Adrenal gland (tissue), 9 donors: ENCODE measurements at regions not wholly inside any gene's neighbourhood (a gene's known extent, or its start where the extent isn't known, plus 50 kb on each side); places are given as distances from the start of the nearest gene placed in this dataset.

Source experiments
- DNase-seq, 7 donors: peaks; one replicate each; pipeline ENCODE4 v3.0.0-alpha.2; 2019 to 2020
- H3K27ac ChIP-seq, 5 donors: fragments of 200-600 bp; sonication (generic) in 4 of 5; 1 replicate in 3 of 5; 2 replicates in 2 of 5; pipeline versions ENCODE4 v1.5.1 to v1.8.0; 2016 to 2020; ENCODE audit warnings: mild to moderate bottlenecking in 1 of 5
- H3K27me3 ChIP-seq: fragments of 200-600 bp; 2 replicates; pipeline ENCODE4 v1.8.0; 2021
- H3K36me3 ChIP-seq, 2 donors: fragments of 200-600 bp; replicated peaks in 1 of 2; 1 replicate in 1 of 2; 2 replicates in 1 of 2; pipeline versions ENCODE4 v1.5.1 to v1.8.0; 2018 to 2022
- H3K4me1 ChIP-seq, 2 donors: fragments of 200-600 bp; replicated peaks in 1 of 2; 1 replicate in 1 of 2; 2 replicates in 1 of 2; pipeline versions ENCODE4 v1.5.1 to v1.8.0; 2018 to 2021
- H3K4me3 ChIP-seq, 4 donors: fragments of 200-600 bp; sonication (generic) in 3 of 4; one replicate each; pipeline ENCODE4 v1.5.1; 2016 to 2018
- H3K9me3 ChIP-seq, 3 donors: fragments of 200-600 bp; sonication (generic) in 1 of 3; replicated peaks in 1 of 3; 1 replicate in 2 of 3; 2 replicates in 1 of 3; pipeline versions ENCODE4 v1.5.1 to v1.8.0; 2016 to 2021
- POLR2A ChIP-seq, 2 donors: fragments of 450-650 bp; IDR thresholded peaks; one replicate each; pipeline ENCODE4 v1.6.1; 2017; ENCODE audit warnings: antibody characterized with exemption in 2 of 2, mild to moderate bottlenecking in 2 of 2, moderate library complexity in 1 of 2
- WGBS, 4 donors: extraction: QIAGEN DNeasy Blood & Tissue Kit in 2 of 4; methylation state at CpG; one replicate each; pipeline versions ENCODE4 v1.1.5 to v1.1.7; 2013 to 2017; 5-methylcytosine and 5-hydroxymethylcytosine counted together
- intact Hi-C, 2 donors: fragments of 100-400 bp; cut with DNase I; formaldehyde crosslinking; loops; one replicate each; pipeline versions ENCODE4 v1.14.1 to v1.15.0; 2022 to 2023
- TF ChIP-seq, protein P1 (sequence below), 6 experiments: fragments of 450-650 bp in 4 of 6; fragments of 200-600 bp in 2 of 6; sonication (generic) in 1 of 6; IDR thresholded peaks; 1 replicate in 5 of 6; 2 replicates in 1 of 6; pipeline versions ENCODE4 v1.5.1 to v1.8.0; 2016 to 2021; ENCODE audit warnings: antibody characterized with exemption in 6 of 6, mild to moderate bottlenecking in 2 of 6, moderate library complexity in 1 of 6
- donor health status: healthy with polysubstance abuse.
- donor health status: Bipolar disorder and iron deficiency.
- donor health status: DM: yes; HTN: yes; CAD: no.
- donor health status: DM: no; HTN: no; CAD: no.
- donor health status: DM: no; HTN: no; CAD: no.

DNA sequence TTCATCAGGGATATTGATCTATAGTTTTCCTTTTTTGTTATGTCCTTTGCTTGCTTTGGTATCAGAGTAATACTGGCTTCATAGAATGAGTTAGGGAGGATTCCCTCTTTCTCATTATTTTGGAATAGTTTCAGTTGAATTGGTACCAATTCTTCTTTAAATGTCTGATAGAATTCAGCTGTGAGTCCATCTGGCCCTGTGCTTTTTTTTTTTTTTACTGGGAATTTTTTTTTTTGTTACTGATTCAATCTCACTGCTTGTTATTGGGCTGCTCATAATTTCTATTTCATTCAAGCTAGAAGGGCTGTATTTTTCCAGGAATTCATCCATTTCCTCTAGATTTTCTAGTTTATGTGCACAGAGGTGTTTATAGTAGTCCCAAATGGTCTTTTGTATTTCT, 103.9 kb downstream of the RND3 start:
- no peaks in the 10 kb centered on the region for H3K4me1 ChIP-seq
- TF ChIP-seq POLR2A (IDR thresholded peaks at IDR 0.05), result no peak
- TF ChIP-seq, protein P1, sequence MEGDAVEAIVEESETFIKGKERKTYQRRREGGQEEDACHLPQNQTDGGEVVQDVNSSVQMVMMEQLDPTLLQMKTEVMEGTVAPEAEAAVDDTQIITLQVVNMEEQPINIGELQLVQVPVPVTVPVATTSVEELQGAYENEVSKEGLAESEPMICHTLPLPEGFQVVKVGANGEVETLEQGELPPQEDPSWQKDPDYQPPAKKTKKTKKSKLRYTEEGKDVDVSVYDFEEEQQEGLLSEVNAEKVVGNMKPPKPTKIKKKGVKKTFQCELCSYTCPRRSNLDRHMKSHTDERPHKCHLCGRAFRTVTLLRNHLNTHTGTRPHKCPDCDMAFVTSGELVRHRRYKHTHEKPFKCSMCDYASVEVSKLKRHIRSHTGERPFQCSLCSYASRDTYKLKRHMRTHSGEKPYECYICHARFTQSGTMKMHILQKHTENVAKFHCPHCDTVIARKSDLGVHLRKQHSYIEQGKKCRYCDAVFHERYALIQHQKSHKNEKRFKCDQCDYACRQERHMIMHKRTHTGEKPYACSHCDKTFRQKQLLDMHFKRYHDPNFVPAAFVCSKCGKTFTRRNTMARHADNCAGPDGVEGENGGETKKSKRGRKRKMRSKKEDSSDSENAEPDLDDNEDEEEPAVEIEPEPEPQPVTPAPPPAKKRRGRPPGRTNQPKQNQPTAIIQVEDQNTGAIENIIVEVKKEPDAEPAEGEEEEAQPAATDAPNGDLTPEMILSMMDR (IDR thresholded peaks at IDR 0.05), result no peak
- no peak overlapping the region for H3K27ac ChIP-seq
- H3K4me3 ChIP-seq, result no peak overlapping the region
- peaks cover 0 to 4% (median 0%) of the 10 kb centered on the region in 3 donors for H3K9me3 ChIP-seq
- H3K27me3 ChIP-seq, result no peaks in the 10 kb centered on the region
- intact Hi-C loops, result no loop called here
- DNase-seq, result no peak
- no peaks in the 10 kb centered on the region for H3K36me3 ChIP-seq

DNA sequence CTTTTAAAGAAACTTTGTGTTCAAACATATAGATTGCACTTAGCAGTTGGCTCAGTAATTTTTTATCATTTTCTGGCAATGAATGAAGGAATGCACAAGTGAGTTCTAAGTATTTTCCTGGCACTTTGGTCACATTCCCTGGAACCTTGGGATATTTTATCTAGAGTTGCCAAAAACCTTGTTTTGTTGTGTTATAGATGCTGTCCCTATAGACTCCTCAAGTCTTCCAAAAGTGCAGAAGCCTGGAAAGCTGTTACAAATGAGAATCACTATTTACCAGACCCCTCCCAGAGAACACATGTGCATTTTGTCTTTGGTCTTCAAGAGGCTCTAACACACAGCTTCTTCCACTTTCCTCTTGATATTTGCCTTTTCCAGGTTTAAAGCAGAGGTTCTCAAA, 108.3 kb downstream of the RND3 start:
- H3K4me3 ChIP-seq, result no peak overlapping the region
- H3K27ac ChIP-seq, result no peak overlapping the region
- no peaks in the 10 kb centered on the region for H3K9me3 ChIP-seq
- no peak for DNase-seq
- no peaks in the 10 kb centered on the region for H3K36me3 ChIP-seq
- H3K4me1 ChIP-seq, result no peaks in the 10 kb centered on the region
- H3K27me3 ChIP-seq, result no peaks in the 10 kb centered on the region
- intact Hi-C loops, result no loop called here
- TF ChIP-seq, protein P1 (IDR thresholded peaks at IDR 0.05), result no peak
- no peak for TF ChIP-seq POLR2A (IDR thresholded peaks at IDR 0.05)

DNA sequence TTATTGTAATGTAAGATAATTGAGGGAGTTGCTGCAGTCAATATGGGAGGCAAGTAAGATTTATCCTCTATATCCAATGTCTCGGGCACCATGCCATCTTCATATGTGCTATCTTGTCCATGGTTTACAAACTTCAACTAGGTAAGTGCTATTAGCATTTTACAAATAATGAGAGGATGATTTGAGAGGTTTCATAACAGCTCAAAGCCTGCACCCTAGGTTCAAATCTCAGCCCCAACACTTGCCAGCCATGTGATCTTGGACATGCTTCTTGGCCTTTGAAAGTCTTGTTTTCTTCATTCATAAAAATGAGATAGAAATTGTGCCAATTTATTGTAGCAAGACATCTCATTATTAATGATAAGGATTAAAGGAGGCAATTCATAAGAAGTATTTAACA, 108.8 kb downstream of the RND3 start:
- DNase-seq, result no peak
- H3K27me3 ChIP-seq, result no peaks in the 10 kb centered on the region
- WGBS, 4 donors, result 95 to 100% (median 97%) methylated on average over 1 of the region's 1 CpG
- no peak overlapping the region for H3K27ac ChIP-seq
- H3K4me3 ChIP-seq, result no peak overlapping the region
- H3K4me1 ChIP-seq, result no peaks in the 10 kb centered on the region
- H3K36me3 ChIP-seq, result no peaks in the 10 kb centered on the region
- intact Hi-C loops, result no loop called here
- no peak for TF ChIP-seq POLR2A (IDR thresholded peaks at IDR 0.05)
- TF ChIP-seq, protein P1 (IDR thresholded peaks at IDR 0.05), result no peak
- H3K9me3 ChIP-seq, result no peaks in the 10 kb centered on the region

DNA sequence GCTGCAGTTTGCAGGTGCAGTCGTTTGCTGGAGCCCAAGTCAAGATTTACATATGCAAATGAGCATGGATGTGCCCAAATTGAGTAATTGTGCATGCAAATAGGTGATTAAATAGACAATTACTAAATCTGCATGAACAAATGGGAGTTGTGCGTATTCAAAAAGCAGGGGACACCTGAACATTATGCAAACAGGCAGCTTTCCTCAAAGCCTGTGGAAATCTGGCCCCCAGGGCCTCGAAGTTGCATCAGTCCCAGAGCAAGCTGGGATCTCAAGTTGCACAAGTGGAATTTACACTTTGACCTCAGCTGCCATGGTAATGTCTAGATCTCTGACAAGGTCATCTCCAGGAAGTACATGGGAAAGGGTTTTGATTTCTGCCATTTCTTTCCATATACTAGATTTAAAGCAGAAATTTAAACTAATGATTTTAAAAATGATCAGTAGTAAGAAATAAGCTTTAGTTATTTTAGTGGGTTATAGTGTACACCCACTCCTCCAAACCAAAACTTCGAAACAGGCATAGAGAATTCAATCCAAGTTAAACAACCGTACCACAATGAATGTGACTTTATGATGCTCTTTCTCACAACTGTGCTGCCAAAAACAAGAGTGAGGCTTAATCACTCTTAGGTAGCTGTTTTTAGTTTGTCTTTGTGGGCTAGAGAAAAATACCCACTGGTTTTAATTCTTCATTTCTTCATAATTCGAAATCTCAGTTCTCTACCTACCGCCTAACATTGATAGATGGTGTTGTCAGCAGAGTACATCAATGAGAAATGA, 110.7 kb downstream of the RND3 start:
- 76 to 83% (median 78%) methylated on average over 6 to 7 of the region's 7 CpGs for WGBS, 4 donors
- peak in 2 of 7 donors; percentile 16 to 22 for DNase-seq

More for the DNA sequence above, 110.7 kb downstream of the RND3 start:
- no peak for TF ChIP-seq POLR2A (IDR thresholded peaks at IDR 0.05)
- TF ChIP-seq, protein P1 (IDR thresholded peaks at IDR 0.05), result no peak
- H3K4me1 ChIP-seq, result no peaks in the 10 kb centered on the region
- H3K36me3 ChIP-seq, result no peaks in the 10 kb centered on the region
- no peak overlapping the region for H3K4me3 ChIP-seq
- peak overlapping the region in 1 of 5 donors; percentile 4 for H3K27ac ChIP-seq
- no peaks in the 10 kb centered on the region for H3K27me3 ChIP-seq
- intact Hi-C loops, result no loop called here
- H3K9me3 ChIP-seq, result no peaks in the 10 kb centered on the region
